Liver (tissue), 8 donors: ENCODE measurements at regions not wholly inside any gene's neighbourhood (a gene's known extent, or its start where the extent isn't known, plus 50 kb on each side); places are given as distances from the start of the nearest gene placed in this dataset.

ENCODE experiments used
- DNase-seq: peaks from one replicate; pipeline ENCODE4 v3.0.0-alpha.2; 2017; ENCODE audit warnings: low spot score
- H3K27ac ChIP-seq, 2 donors: one replicate each; pipeline ENCODE4 v1.7.0; 2013; ENCODE audit warnings: inconsistent platforms in 2 of 2, low read length in 2 of 2, control low read depth in 1 of 2, low read depth in 1 of 2, mild to moderate bottlenecking in 1 of 2
- H3K27me3 ChIP-seq, 4 donors: one replicate each; pipeline versions ENCODE4 v1.6.1 to v1.7.0; 2013; ENCODE audit warnings: low read length in 3 of 4, inconsistent platforms in 1 of 4, mild to moderate bottlenecking in 1 of 4, moderate library complexity in 1 of 4; ENCODE audit not compliant: control insufficient read depth in 4 of 4, insufficient read depth in 4 of 4
- H3K36me3 ChIP-seq, 4 donors: one replicate each; pipeline versions ENCODE4 v1.6.1 to v1.7.0; 2013; ENCODE audit warnings: low read length in 3 of 4, mild to moderate bottlenecking in 3 of 4, low read depth in 1 of 4, moderate library complexity in 1 of 4; ENCODE audit not compliant: control insufficient read depth in 4 of 4, insufficient read depth in 3 of 4
- H3K4me1 ChIP-seq, 4 donors: one replicate each; pipeline versions ENCODE4 v1.6.1 to v1.7.0; 2013; ENCODE audit warnings: low read length in 3 of 4, mild to moderate bottlenecking in 3 of 4, moderate library complexity in 1 of 4; ENCODE audit not compliant: control insufficient read depth in 4 of 4, insufficient read depth in 4 of 4
- H3K4me3 ChIP-seq, 3 donors: one replicate each; pipeline versions ENCODE4 v1.6.1 to v1.7.0; 2013; ENCODE audit warnings: low read length in 3 of 3, control low read depth in 1 of 3, low read depth in 1 of 3, mild to moderate bottlenecking in 1 of 3
- H3K9ac ChIP-seq, 2 donors: one replicate each; pipeline ENCODE4 v1.7.0; 2013; ENCODE audit warnings: low read length in 2 of 2, mild to moderate bottlenecking in 2 of 2, moderate library complexity in 2 of 2, control low read depth in 1 of 2, low read depth in 1 of 2
- H3K9me3 ChIP-seq, 4 donors: one replicate each; pipeline versions ENCODE4 v1.6.1 to v1.7.0; 2013; ENCODE audit warnings: low read length in 3 of 4; ENCODE audit not compliant: control insufficient read depth in 4 of 4
- EGR1 ChIP-seq, 2 donors: IDR thresholded peaks; 2 replicates each; pipeline ENCODE4 v1.6.1; 2016 to 2018; ENCODE audit warnings: antibody characterized with exemption in 2 of 2, low read depth in 2 of 2
- FOXA1 ChIP-seq: IDR thresholded peaks from 2 replicates; pipeline ENCODE4 v1.6.1; 2016; ENCODE audit warnings: antibody characterized with exemption
- FOXA2 ChIP-seq: IDR thresholded peaks from 2 replicates; pipeline ENCODE4 v1.6.1; 2016; ENCODE audit warnings: antibody characterized with exemption
- GABPA ChIP-seq, 2 donors: IDR thresholded peaks in 1 of 2; conservative IDR thresholded peaks in 1 of 2; 2 replicates each; pipeline ENCODE4 v1.6.1; 2016; ENCODE audit warnings: antibody characterized with exemption in 2 of 2, mild to moderate bottlenecking in 1 of 2, moderate library complexity in 1 of 2
- HNF4A ChIP-seq, 2 donors: conservative IDR thresholded peaks; 2 replicates each; pipeline ENCODE4 v1.6.1; 2016; ENCODE audit warnings: antibody characterized with exemption in 2 of 2, mild to moderate bottlenecking in 2 of 2
- HNF4G ChIP-seq: IDR thresholded peaks from 2 replicates; pipeline ENCODE4 v1.6.1; 2016; ENCODE audit warnings: antibody characterized with exemption
- JUND ChIP-seq, 2 donors: IDR thresholded peaks; 2 replicates each; pipeline ENCODE4 v1.6.1; 2016; ENCODE audit warnings: antibody characterized with exemption in 2 of 2
- NR2F2 ChIP-seq: IDR thresholded peaks from 2 replicates; pipeline ENCODE4 v1.6.1; 2016; ENCODE audit warnings: antibody characterized with exemption
- SP1 ChIP-seq: IDR thresholded peaks from 2 replicates; pipeline ENCODE4 v1.6.1; 2018; ENCODE audit warnings: antibody characterized with exemption, mild to moderate bottlenecking
- TAF1 ChIP-seq: conservative IDR thresholded peaks from 2 replicates; pipeline ENCODE4 v1.6.1; 2016; ENCODE audit warnings: antibody characterized with exemption, mild to moderate bottlenecking
- YY1 ChIP-seq: IDR thresholded peaks from 2 replicates; pipeline ENCODE4 v1.6.1; 2016; ENCODE audit warnings: antibody characterized with exemption, mild to moderate bottlenecking
- WGBS: extraction: QIAGEN DNeasy Blood & Tissue Kit; methylation state at CpG from one replicate; pipeline ENCODE4 v1.1.7; 2013; 5-methylcytosine and 5-hydroxymethylcytosine counted together
- TF ChIP-seq, protein P1 (sequence below): IDR thresholded peaks from 2 replicates; pipeline ENCODE4 v1.6.1; 2016; ENCODE audit warnings: antibody characterized with exemption, mild to moderate bottlenecking
- TF ChIP-seq, protein P2 (sequence below): IDR thresholded peaks from 2 replicates; pipeline ENCODE4 v1.6.1; 2016; ENCODE audit warnings: antibody characterized with exemption
- TF ChIP-seq, protein P3 (sequence below): fragments of 150-350 bp; IDR thresholded peaks from 2 replicates; pipeline ENCODE4 v1.5.1; 2017; ENCODE audit warnings: improper control_type of control experiment, low read depth, low read length; ENCODE audit not compliant: missing input control
- TF ChIP-seq, protein P4 (sequence below): IDR thresholded peaks from 2 replicates; pipeline ENCODE4 v1.6.1; 2016; ENCODE audit warnings: antibody characterized with exemption
- donor health status: healthy.
- donor health status: healthy.
- donor health status: healthy.
- donor health status: healthy.
- donor health status: healthy.

DNA sequence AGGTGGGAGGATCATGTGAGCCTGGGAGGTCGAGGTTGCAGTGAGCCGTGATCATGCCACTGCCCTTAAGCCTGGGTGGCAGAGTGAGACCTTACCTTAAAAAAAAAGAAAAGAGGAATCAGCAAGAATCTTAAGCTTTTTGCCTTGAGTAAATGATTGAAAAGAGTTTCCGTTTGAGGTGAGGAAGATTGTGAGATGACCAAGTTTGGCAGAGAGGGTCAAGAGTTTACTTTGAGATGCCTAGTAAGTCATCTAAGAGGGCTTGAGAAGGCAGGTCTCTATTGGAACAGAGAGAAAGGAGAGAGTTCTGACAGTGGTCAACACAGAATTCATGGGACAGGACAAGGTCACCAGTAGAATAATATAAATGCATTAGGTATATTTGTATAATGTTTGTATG, 572.1 kb downstream of the TLE4 start (continued):
- TF ChIP-seq, protein P1, sequence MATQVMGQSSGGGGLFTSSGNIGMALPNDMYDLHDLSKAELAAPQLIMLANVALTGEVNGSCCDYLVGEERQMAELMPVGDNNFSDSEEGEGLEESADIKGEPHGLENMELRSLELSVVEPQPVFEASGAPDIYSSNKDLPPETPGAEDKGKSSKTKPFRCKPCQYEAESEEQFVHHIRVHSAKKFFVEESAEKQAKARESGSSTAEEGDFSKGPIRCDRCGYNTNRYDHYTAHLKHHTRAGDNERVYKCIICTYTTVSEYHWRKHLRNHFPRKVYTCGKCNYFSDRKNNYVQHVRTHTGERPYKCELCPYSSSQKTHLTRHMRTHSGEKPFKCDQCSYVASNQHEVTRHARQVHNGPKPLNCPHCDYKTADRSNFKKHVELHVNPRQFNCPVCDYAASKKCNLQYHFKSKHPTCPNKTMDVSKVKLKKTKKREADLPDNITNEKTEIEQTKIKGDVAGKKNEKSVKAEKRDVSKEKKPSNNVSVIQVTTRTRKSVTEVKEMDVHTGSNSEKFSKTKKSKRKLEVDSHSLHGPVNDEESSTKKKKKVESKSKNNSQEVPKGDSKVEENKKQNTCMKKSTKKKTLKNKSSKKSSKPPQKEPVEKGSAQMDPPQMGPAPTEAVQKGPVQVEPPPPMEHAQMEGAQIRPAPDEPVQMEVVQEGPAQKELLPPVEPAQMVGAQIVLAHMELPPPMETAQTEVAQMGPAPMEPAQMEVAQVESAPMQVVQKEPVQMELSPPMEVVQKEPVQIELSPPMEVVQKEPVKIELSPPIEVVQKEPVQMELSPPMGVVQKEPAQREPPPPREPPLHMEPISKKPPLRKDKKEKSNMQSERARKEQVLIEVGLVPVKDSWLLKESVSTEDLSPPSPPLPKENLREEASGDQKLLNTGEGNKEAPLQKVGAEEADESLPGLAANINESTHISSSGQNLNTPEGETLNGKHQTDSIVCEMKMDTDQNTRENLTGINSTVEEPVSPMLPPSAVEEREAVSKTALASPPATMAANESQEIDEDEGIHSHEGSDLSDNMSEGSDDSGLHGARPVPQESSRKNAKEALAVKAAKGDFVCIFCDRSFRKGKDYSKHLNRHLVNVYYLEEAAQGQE = no peak
- no peak for TF ChIP-seq NR2F2
- no peak for TF ChIP-seq EGR1 (IDR thresholded peaks at IDR 0.05; ENCODE audit: low read depth in 2 of 2)

DNA sequence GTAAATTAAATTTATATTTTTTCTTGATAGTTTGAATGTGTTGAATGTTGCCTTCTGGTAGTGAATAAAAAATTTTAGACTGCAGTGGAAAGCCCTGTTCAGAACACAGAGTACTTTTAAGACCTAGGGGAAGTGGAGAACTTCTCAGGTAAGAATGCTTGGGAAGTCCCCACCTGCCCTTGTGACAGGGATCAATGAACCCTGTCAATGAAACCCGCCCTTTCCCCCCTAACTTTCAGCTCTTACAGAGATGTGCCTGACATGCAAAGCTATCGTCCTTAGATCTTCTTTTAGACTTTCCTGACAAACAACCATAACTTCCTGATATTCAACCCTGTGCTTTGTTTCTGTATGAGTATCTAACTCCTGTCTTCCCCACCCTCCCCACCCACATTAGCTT, 562.7 kb downstream of the TLE4 start:
- no peak for DNase-seq
- Histone ChIP-seq H3K9ac (no peak overlapping the region), H3K4me3 (no peak overlapping the region), H3K4me1 (no peaks in the 10 kb centered on the region), H3K9me3 (no peaks in the 10 kb centered on the region), H3K27me3 (peaks cover 0 to 2% (median 0%) of the 10 kb centered on the region in 4 donors), H3K36me3 (no peaks in the 10 kb centered on the region), H3K27ac (no peak overlapping the region)
- WGBS = 55% methylated on average over 2 of the region's 2 CpGs
- TF ChIP-seq, protein P2, sequence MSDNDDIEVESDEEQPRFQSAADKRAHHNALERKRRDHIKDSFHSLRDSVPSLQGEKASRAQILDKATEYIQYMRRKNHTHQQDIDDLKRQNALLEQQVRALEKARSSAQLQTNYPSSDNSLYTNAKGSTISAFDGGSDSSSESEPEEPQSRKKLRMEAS = no peak
- no peak for TF ChIP-seq GABPA (IDR thresholded peaks at IDR 0.05 in 1 of 2, conservative IDR thresholded peaks at IDR 0.05 in 1 of 2)
- TF ChIP-seq FOXA1 = no peak
- TF ChIP-seq JUND (IDR thresholded peaks at IDR 0.05) = no peak
- TF ChIP-seq, protein P3, sequence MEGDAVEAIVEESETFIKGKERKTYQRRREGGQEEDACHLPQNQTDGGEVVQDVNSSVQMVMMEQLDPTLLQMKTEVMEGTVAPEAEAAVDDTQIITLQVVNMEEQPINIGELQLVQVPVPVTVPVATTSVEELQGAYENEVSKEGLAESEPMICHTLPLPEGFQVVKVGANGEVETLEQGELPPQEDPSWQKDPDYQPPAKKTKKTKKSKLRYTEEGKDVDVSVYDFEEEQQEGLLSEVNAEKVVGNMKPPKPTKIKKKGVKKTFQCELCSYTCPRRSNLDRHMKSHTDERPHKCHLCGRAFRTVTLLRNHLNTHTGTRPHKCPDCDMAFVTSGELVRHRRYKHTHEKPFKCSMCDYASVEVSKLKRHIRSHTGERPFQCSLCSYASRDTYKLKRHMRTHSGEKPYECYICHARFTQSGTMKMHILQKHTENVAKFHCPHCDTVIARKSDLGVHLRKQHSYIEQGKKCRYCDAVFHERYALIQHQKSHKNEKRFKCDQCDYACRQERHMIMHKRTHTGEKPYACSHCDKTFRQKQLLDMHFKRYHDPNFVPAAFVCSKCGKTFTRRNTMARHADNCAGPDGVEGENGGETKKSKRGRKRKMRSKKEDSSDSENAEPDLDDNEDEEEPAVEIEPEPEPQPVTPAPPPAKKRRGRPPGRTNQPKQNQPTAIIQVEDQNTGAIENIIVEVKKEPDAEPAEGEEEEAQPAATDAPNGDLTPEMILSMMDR = no peak
- TF ChIP-seq, protein P1 = no peak
- TF ChIP-seq, protein P4, sequence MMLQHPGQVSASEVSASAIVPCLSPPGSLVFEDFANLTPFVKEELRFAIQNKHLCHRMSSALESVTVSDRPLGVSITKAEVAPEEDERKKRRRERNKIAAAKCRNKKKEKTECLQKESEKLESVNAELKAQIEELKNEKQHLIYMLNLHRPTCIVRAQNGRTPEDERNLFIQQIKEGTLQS = no peak
- no peak for TF ChIP-seq HNF4G
- no peak for TF ChIP-seq NR2F2
- TF ChIP-seq SP1 = no peak
- no peak for TF ChIP-seq HNF4A (conservative IDR thresholded peaks at IDR 0.05)
- TF ChIP-seq TAF1 = no peak
- no peak for TF ChIP-seq YY1
- no peak for TF ChIP-seq FOXA2
- no peak for TF ChIP-seq EGR1 (IDR thresholded peaks at IDR 0.05; ENCODE audit: low read depth in 2 of 2)
